Activated CD4-positive, alpha-beta T cell treated with anti-CD3 and anti-CD28 coated beads for 36 hours (primary cell): ENCODE measurements at regions not wholly inside any gene's neighbourhood (a gene's known extent, or its start where the extent isn't known, plus 50 kb on each side); places are given as distances from the start of the nearest gene placed in this dataset.

Experiments
- ATAC-seq: fragments of 200-7000 bp; cut with Tn5 transposase; one replicate; pipeline ENCODE4 v1.10.0; 2021; ENCODE audit warnings: mild to moderate bottlenecking, moderate library complexity
- CTCF ChIA-PET: fragments of 350-600 bp; sonication (Branson Sonifier 250); formaldehyde crosslinking; loops from one replicate; lab custom pipeline; 2021; ENCODE audit warnings: antibody characterized with exemption; lab: Charles Lee
- POLR2A ChIA-PET: fragments of 350-600 bp; sonication (Branson Sonifier 250); formaldehyde crosslinking; loops from one replicate; lab custom pipeline; 2021; ENCODE audit warnings: antibody characterized with exemption, inconsistent platforms; lab: Charles Lee
- DNase-seq: peaks from one replicate; pipeline ENCODE4 v3.0.0-alpha.2; 2020
- H3K27ac Mint-ChIP-seq: one replicate; pipeline ENCODE4 v1.8.0; 2021; ENCODE audit warnings: mixed read lengths
- H3K27me3 Mint-ChIP-seq: one replicate; pipeline ENCODE4 v1.8.0; 2021; ENCODE audit warnings: mixed read lengths
- H3K36me3 Mint-ChIP-seq: one replicate; pipeline ENCODE4 v1.8.0; 2021; ENCODE audit warnings: low read depth, mixed read lengths
- H3K4me1 Mint-ChIP-seq: one replicate; pipeline ENCODE4 v1.8.0; 2021; ENCODE audit warnings: mixed read lengths
- H3K4me3 Mint-ChIP-seq: one replicate; pipeline ENCODE4 v1.8.0; 2021; ENCODE audit warnings: mild to moderate bottlenecking, moderate library complexity, mixed read lengths
- H3K9me3 Mint-ChIP-seq: one replicate; pipeline ENCODE4 v1.8.0; 2021; ENCODE audit warnings: low read depth, mixed read lengths
- intact Hi-C, 2 experiments: fragments of 100-400 bp; cut with DNase I in 1 of 2; cut with micrococcal nuclease in 1 of 2; formaldehyde crosslinking; loops; one replicate each; pipeline versions ENCODE4 v1.14.2 to v1.15.1; 2022 to 2024; cut with DNase I, micrococcal nuclease

DNA sequence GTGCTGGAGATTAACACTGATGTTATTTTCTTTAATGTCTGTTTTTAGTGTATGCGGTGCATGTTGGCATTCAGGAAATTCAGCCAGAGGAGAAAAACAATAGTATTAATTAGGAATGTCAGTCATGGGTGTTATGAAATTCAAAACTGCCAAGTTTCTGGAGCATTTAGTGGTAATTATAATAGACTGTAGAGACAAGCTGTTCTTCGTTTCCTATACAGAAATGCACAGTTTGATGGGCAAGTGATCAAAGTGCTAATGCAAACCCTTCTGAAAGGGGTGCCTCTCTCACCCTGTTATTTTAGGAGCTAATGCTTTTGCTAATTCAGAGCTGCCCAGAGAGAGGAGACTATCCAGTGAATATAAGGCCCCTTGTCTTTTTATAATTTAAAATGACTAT, 573.8 kb upstream of the EEF2KMT start:
- intact Hi-C loops, result no loop called here
- no peaks in the 10 kb centered on the region for H3K4me1 Mint-ChIP-seq
- H3K36me3 Mint-ChIP-seq, result no peaks in the 10 kb centered on the region
- H3K4me3 Mint-ChIP-seq, result no peak overlapping the region
- CTCF ChIA-PET, result interaction anchor here (0.6 kb wide), 1 partner anchor 948 kb away, joined by 6 read pairs; no protein-coding TSS in a partner anchor
- DNase-seq (no peak), ATAC-seq (no peak)
- POLR2A ChIA-PET, result no interaction called here
- H3K27me3 Mint-ChIP-seq, result no peaks in the 10 kb centered on the region
- H3K27ac Mint-ChIP-seq, result no peak overlapping the region
- H3K9me3 Mint-ChIP-seq, result no peaks in the 10 kb centered on the region

DNA sequence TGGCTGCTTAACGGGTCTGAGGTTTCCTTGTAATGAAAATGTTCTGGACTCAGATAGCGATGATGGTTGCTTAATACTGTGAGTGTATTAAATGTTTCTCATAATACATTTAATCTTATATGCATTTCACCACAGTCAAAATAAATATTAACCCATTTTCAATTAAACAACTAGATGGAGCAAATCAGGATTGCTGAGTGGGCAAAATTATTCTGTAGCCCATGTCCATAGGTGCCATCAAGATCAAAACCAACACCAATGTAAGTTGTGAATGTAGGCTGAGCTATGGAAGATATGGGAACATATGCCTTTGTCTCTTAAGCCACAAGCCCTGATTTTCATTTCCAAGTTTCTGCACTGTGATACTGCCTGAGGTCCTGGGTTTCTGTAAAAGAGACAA, 572.6 kb upstream of the EEF2KMT start:
- Mint-ChIP-seq H3K9me3 (no peaks in the 10 kb centered on the region), H3K27ac (no peak overlapping the region), H3K27me3 (no peaks in the 10 kb centered on the region), H3K36me3 (no peaks in the 10 kb centered on the region), H3K4me1 (no peaks in the 10 kb centered on the region), H3K4me3 (no peak overlapping the region)
- ATAC-seq (no peak), DNase-seq (no peak)
- CTCF ChIA-PET, result no interaction called here
- intact Hi-C loops, result no loop called here
- POLR2A ChIA-PET, result no interaction called here

GRCh38 chr16:5668553-5668952, 571.0 kb upstream of the EEF2KMT start:
- DNase-seq, result no peak
- Mint-ChIP-seq H3K4me3 (no peak overlapping the region), H3K4me1 (no peaks in the 10 kb centered on the region), H3K27me3 (no peaks in the 10 kb centered on the region), H3K9me3 (no peaks in the 10 kb centered on the region), H3K36me3 (no peaks in the 10 kb centered on the region), H3K27ac (no peak overlapping the region)
- POLR2A ChIA-PET, result no interaction called here
- CTCF ChIA-PET, result no interaction called here
- intact Hi-C loops, result no loop called here
- ATAC-seq, result no peak

GRCh38 chr16:5665834-5666233, 568.2 kb upstream of the EEF2KMT start:
- intact Hi-C loops, result no loop called here
- Mint-ChIP-seq H3K27ac (no peak overlapping the region), H3K9me3 (no peaks in the 10 kb centered on the region), H3K4me3 (no peak overlapping the region), H3K27me3 (no peaks in the 10 kb centered on the region), H3K4me1 (no peaks in the 10 kb centered on the region), H3K36me3 (no peaks in the 10 kb centered on the region)
- DNase-seq (no peak), ATAC-seq (no peak)
- CTCF ChIA-PET, result interaction anchor here (0.6 kb wide), 1 partner anchor 50 kb away, joined by 3 read pairs; no protein-coding TSS in a partner anchor
- POLR2A ChIA-PET, result no interaction called here

- ATAC-seq, result no peak
- no peak for DNase-seq
- no peaks in the 10 kb centered on the region for H3K9me3 Mint-ChIP-seq
- CTCF ChIA-PET, result no interaction called here
- no peak overlapping the region for H3K4me3 Mint-ChIP-seq
- POLR2A ChIA-PET, result no interaction called here
- H3K4me1 Mint-ChIP-seq, result no peaks in the 10 kb centered on the region
- H3K27ac Mint-ChIP-seq, result no peak overlapping the region
- intact Hi-C loops, result no loop called here
- H3K36me3 Mint-ChIP-seq, result no peaks in the 10 kb centered on the region
- peaks cover 2% of the 10 kb centered on the region for H3K27me3 Mint-ChIP-seq
Measured at GRCh38 chr16:5653789-5654188, 556.2 kb upstream of the EEF2KMT start.

- DNase-seq, result no peak
- intact Hi-C loops, result no loop called here
- Mint-ChIP-seq H3K4me1 (no peaks in the 10 kb centered on the region), H3K9me3 (no peaks in the 10 kb centered on the region), H3K27me3 (peaks cover 2% of the 10 kb centered on the region), H3K36me3 (no peaks in the 10 kb centered on the region), H3K27ac (no peak overlapping the region), H3K4me3 (no peak overlapping the region)
- ChIA-PET POLR2A (no interaction called here), CTCF (no interaction called here)
- no peak for ATAC-seq
Measured at GRCh38 chr16:5653041-5653440, 555.4 kb upstream of the EEF2KMT start.

GRCh38 chr16:5649762-5650743, 552.5 kb upstream of the EEF2KMT start:
- CTCF ChIA-PET, result interaction anchor here (0.8 to 1.1 kb wide), 2 partner anchors 34 kb away, joined by 3 read pairs; no protein-coding TSS in a partner anchor
- H3K27ac Mint-ChIP-seq, result no peak overlapping the region
- no peak for DNase-seq
- H3K4me3 Mint-ChIP-seq, result no peak overlapping the region
- intact Hi-C loops, result no loop called here
- H3K36me3 Mint-ChIP-seq, result no peaks in the 10 kb centered on the region
- POLR2A ChIA-PET, result no interaction called here
- H3K27me3 Mint-ChIP-seq, result peaks cover 2% of the 10 kb centered on the region
- ATAC-seq, result no peak
- no peaks in the 10 kb centered on the region for H3K9me3 Mint-ChIP-seq
- no peaks in the 10 kb centered on the region for H3K4me1 Mint-ChIP-seq

- Mint-ChIP-seq H3K27ac (no peak overlapping the region), H3K27me3 (peaks cover 2% of the 10 kb centered on the region), H3K36me3 (no peaks in the 10 kb centered on the region), H3K9me3 (no peaks in the 10 kb centered on the region), H3K4me3 (no peak overlapping the region), H3K4me1 (no peaks in the 10 kb centered on the region)
- CTCF ChIA-PET, result no interaction called here
- ATAC-seq, result no peak
- intact Hi-C loops, result no loop called here
- no peak for DNase-seq
- POLR2A ChIA-PET, result no interaction called here
Measured at GRCh38 chr16:5647051-5647450, 549.5 kb upstream of the EEF2KMT start.

DNA sequence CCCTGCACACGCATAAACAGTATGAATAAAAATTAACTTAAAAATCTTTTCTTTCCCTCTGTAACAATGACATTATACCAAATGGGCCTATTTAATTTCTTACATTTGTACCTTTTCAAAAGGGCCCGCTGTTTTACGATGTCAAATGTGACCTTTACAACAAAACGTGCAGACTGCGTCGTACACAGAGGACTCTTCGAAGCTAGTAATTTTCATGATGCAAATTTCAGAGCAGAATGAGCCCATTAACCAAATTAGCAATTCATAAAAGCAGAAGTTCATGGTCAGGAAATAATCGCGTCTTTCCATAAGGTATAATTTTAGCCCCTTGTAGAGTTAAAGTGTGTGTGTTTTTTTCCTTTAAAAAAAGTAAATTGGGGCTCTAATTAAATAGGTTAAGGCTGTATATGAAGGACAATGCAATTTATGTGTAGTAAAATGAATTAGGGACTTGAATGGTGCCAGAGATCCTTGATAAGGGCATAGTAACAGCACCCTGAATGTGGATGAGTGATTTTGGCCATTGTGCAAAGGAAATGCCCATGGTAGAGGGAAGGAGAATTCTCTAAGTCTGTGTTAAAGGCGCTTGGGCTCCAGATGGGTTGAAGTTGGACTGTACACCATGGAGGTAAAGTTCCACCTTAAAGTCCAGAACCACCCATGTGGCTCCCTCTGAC, 546.4 kb upstream of the EEF2KMT start:
- Mint-ChIP-seq H3K27me3 (no peaks in the 10 kb centered on the region), H3K36me3 (no peaks in the 10 kb centered on the region), H3K27ac (no peak overlapping the region), H3K4me1 (no peaks in the 10 kb centered on the region), H3K9me3 (peaks cover 4% of the 10 kb centered on the region), H3K4me3 (no peak overlapping the region)
- ChIA-PET POLR2A (no interaction called here), CTCF (no interaction called here)
- intact Hi-C loops, result no loop called here
- ATAC-seq, result no peak
- DNase-seq, result no peak

- intact Hi-C loops, result no loop called here
- Mint-ChIP-seq H3K36me3 (no peaks in the 10 kb centered on the region), H3K9me3 (peaks cover 4% of the 10 kb centered on the region), H3K4me3 (no peak overlapping the region), H3K4me1 (no peaks in the 10 kb centered on the region), H3K27me3 (no peaks in the 10 kb centered on the region), H3K27ac (no peak overlapping the region)
- ChIA-PET POLR2A (no interaction called here), CTCF (interaction anchor here (1.3 kb wide), 1 partner anchor 26 kb away, joined by 3 read pairs; no protein-coding TSS in a partner anchor)
- ATAC-seq (no peak), DNase-seq (no peak)
Measured at GRCh38 chr16:5642436-5642835, 544.8 kb upstream of the EEF2KMT start.

DNA sequence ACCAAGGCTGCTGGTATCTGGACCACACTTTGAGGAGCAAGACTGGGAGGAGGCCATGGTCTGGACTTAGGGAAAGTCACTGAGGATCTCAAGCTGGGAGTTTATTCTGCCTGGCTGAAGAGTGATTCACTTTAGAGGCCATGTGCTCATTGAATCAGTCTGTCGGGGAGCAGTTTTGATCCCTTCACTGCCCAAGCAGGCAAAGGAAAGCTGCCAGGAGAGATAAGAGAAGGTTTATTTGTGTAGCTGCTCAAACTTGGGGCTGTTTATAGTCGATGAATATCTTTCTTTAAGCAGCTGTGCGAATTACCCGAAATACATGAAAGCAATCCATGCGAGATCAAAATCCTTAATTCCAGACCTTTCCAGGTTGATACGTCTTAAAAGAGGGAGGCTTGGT, 544.4 kb upstream of the EEF2KMT start:
- H3K9me3 Mint-ChIP-seq, result peaks cover 4% of the 10 kb centered on the region
- CTCF ChIA-PET, result interaction anchor here (0.6 to 1.3 kb wide), 2 partner anchors 26 to 138 kb away, joined by 3 read pairs; no protein-coding TSS in a partner anchor
- ATAC-seq (no peak), DNase-seq (no peak)
- H3K27me3 Mint-ChIP-seq, result no peaks in the 10 kb centered on the region
- POLR2A ChIA-PET, result no interaction called here
- no peaks in the 10 kb centered on the region for H3K36me3 Mint-ChIP-seq
- no peak overlapping the region for H3K27ac Mint-ChIP-seq
- intact Hi-C loops, result no loop called here
- H3K4me3 Mint-ChIP-seq, result no peak overlapping the region
- no peaks in the 10 kb centered on the region for H3K4me1 Mint-ChIP-seq

GRCh38 chr16:5640883-5641282, 543.3 kb upstream of the EEF2KMT start:
- Mint-ChIP-seq H3K36me3 (no peaks in the 10 kb centered on the region), H3K4me3 (no peak overlapping the region), H3K9me3 (peaks cover 4% of the 10 kb centered on the region), H3K27me3 (no peaks in the 10 kb centered on the region), H3K4me1 (no peaks in the 10 kb centered on the region), H3K27ac (no peak overlapping the region)
- DNase-seq, result no peak
- POLR2A ChIA-PET, result no interaction called here
- no peak for ATAC-seq
- intact Hi-C loops, result no loop called here
- CTCF ChIA-PET, result no interaction called here
